Kidney (tissue), 13 donors: ENCODE measurements at regions not wholly inside any gene's neighbourhood (a gene's known extent, or its start where the extent isn't known, plus 50 kb on each side); places are given as distances from the start of the nearest gene placed in this dataset.

ENCODE experiments used
- DNase-seq, 5 donors: peaks; one replicate each; pipeline ENCODE4 v3.0.0-alpha.2; 2013 to 2020
- FAIRE-seq: peaks from 2 replicates; lab custom pipeline; 2012; peaks lifted over from hg19 to GRCh38; lab: Jason Lieb, UNC
- H3K27ac ChIP-seq, 2 donors: one replicate each; pipeline ENCODE4 v1.7.0; 2013; ENCODE audit warnings: low read depth in 2 of 2, low read length in 2 of 2, inconsistent platforms in 1 of 2
- H3K27me3 ChIP-seq: one replicate; pipeline ENCODE4 v1.7.1; 2013; ENCODE audit warnings: low read length, inconsistent platforms; ENCODE audit not compliant: control insufficient read depth, insufficient read depth
- H3K36me3 ChIP-seq, 3 donors: one replicate each; pipeline versions ENCODE4 v1.7.0 to v1.7.1; 2013; ENCODE audit warnings: low read length in 3 of 3, control low read depth in 1 of 3, inconsistent platforms in 1 of 3; ENCODE audit not compliant: insufficient read depth in 3 of 3, control insufficient read depth in 2 of 3
- H3K4me1 ChIP-seq, 3 donors: one replicate each; pipeline versions ENCODE4 v1.7.0 to v1.7.1; 2013; ENCODE audit warnings: low read length in 3 of 3, inconsistent platforms in 1 of 3, low read depth in 1 of 3; ENCODE audit not compliant: control insufficient read depth in 2 of 3, insufficient read depth in 2 of 3
- H3K4me3 ChIP-seq, 3 donors: one replicate each; pipeline versions ENCODE4 v1.7.0 to v1.8.1; 2013; ENCODE audit warnings: low read length in 3 of 3, control low read depth in 1 of 3, inconsistent platforms in 1 of 3
- H3K9ac ChIP-seq, 3 donors: one replicate each; pipeline versions ENCODE4 v1.7.0 to v1.7.1; 2013; ENCODE audit warnings: low read length in 3 of 3, control low read depth in 1 of 3, inconsistent platforms in 1 of 3
- H3K9me3 ChIP-seq, 3 donors: one replicate each; pipeline versions ENCODE4 v1.7.0 to v1.7.1; 2013; ENCODE audit warnings: low read length in 3 of 3, control low read depth in 1 of 3, inconsistent platforms in 1 of 3; ENCODE audit not compliant: control insufficient read depth in 2 of 3, insufficient read depth in 1 of 3
- intact Hi-C: fragments of 100-400 bp; cut with DNase I; formaldehyde crosslinking; loops from one replicate; pipeline ENCODE4 v1.11.1; 2022
- TF ChIP-seq, protein P1 (sequence below): IDR thresholded peaks from 3 replicates; pipeline ENCODE4 v1.5.1; 2012; ENCODE audit warnings: mild to moderate bottlenecking, moderate library complexity, borderline replicate concordance; ENCODE audit not compliant: insufficient read depth; ENCODE audit errors: extremely low read depth
- donor health status: control.
- donor health status: control.
- donor health status: control.
- donor health status: control.
- donor health status: control.
- donor health status: DM: yes; HTN: yes; CAD: no.
- donor health status: Normal renal cell carcinoma (clear cell type).

DNA sequence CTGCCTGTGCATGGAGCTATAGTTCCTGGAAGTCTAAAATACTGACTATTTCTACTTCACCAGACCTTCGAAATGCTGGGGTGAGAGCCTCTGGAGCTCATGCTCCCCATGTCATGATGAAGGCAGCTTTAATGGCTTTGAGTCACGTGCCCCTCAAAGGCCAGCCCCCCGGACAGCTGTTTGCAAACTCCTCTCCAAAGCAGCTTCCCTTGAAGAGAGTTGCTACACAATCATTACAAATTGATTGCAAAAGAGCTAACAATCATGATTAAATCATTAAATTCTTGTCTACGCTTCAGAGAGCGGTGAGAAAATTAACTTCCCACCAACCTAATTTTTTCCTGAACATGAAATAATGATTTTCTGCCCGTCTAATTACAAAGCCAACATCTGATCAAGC lies 134.8 kb upstream of the IRX6 start:
- Histone ChIP-seq H3K4me1 (no peaks in the 10 kb centered on the region), H3K36me3 (no peaks in the 10 kb centered on the region), H3K27ac (no peak overlapping the region), H3K27me3 (no peaks in the 10 kb centered on the region), H3K9me3 (peaks cover 0 to 4% (median 0%) of the 10 kb centered on the region in 3 donors), H3K9ac (no peak overlapping the region), H3K4me3 (no peak overlapping the region)
- FAIRE-seq (no peak), DNase-seq (peak in 3 of 5 donors; percentile 30 to 49 (median 47))
- TF ChIP-seq, protein P1, sequence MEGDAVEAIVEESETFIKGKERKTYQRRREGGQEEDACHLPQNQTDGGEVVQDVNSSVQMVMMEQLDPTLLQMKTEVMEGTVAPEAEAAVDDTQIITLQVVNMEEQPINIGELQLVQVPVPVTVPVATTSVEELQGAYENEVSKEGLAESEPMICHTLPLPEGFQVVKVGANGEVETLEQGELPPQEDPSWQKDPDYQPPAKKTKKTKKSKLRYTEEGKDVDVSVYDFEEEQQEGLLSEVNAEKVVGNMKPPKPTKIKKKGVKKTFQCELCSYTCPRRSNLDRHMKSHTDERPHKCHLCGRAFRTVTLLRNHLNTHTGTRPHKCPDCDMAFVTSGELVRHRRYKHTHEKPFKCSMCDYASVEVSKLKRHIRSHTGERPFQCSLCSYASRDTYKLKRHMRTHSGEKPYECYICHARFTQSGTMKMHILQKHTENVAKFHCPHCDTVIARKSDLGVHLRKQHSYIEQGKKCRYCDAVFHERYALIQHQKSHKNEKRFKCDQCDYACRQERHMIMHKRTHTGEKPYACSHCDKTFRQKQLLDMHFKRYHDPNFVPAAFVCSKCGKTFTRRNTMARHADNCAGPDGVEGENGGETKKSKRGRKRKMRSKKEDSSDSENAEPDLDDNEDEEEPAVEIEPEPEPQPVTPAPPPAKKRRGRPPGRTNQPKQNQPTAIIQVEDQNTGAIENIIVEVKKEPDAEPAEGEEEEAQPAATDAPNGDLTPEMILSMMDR = no peak
- intact Hi-C loops = no loop called here

GRCh38 chr16:55189682-55190636 lies 134.0 kb upstream of the IRX6 start:
- Histone ChIP-seq H3K9ac (no peak overlapping the region), H3K27ac (no peak overlapping the region), H3K4me1 (no peaks in the 10 kb centered on the region), H3K36me3 (no peaks in the 10 kb centered on the region), H3K27me3 (no peaks in the 10 kb centered on the region), H3K4me3 (no peak overlapping the region), H3K9me3 (peaks cover 0 to 4% (median 0%) of the 10 kb centered on the region in 3 donors)
- peak in 4 of 5 donors; percentile 38 to 58 (median 48) for DNase-seq
- TF ChIP-seq, protein P1 = no peak
- intact Hi-C loops = no loop called here
- FAIRE-seq = no peak

GRCh38 chr16:55192734-55193133 lies 131.3 kb upstream of the IRX6 start:
- Histone ChIP-seq H3K9me3 (peaks cover 0 to 4% (median 0%) of the 10 kb centered on the region in 3 donors), H3K9ac (no peak overlapping the region), H3K27ac (no peak overlapping the region), H3K27me3 (no peaks in the 10 kb centered on the region), H3K36me3 (no peaks in the 10 kb centered on the region), H3K4me3 (no peak overlapping the region), H3K4me1 (no peaks in the 10 kb centered on the region)
- DNase-seq = no peak
- no peak for FAIRE-seq
- TF ChIP-seq, protein P1 = no peak
- intact Hi-C loops = no loop called here
